ENCODE measurements at regions not wholly inside any gene's neighbourhood (a gene's known extent, or its start where the extent isn't known, plus 50 kb on each side); places are given as distances from the start of the nearest gene placed in this dataset.

DNA sequence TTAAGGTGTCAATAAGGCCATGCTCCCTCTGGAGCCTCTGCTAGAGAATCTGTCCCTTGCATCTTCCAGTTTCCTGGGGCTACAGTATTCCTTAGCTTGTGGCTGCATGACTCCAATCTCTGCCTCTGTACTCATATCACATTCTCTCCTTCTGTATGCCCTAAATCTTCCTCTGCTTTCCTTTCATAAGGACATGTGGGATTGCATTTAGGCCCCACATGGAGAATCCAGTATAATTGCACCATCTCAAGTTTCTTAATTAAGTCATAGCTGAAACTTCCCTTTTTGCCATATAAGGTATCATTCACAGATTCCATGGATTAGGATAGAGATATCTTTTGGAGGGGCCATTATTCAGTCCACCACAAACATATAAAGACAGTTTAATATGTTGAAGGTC, 409.8 kb upstream of the TMCO5A start:
- TF ChIP-seq, protein P1, sequence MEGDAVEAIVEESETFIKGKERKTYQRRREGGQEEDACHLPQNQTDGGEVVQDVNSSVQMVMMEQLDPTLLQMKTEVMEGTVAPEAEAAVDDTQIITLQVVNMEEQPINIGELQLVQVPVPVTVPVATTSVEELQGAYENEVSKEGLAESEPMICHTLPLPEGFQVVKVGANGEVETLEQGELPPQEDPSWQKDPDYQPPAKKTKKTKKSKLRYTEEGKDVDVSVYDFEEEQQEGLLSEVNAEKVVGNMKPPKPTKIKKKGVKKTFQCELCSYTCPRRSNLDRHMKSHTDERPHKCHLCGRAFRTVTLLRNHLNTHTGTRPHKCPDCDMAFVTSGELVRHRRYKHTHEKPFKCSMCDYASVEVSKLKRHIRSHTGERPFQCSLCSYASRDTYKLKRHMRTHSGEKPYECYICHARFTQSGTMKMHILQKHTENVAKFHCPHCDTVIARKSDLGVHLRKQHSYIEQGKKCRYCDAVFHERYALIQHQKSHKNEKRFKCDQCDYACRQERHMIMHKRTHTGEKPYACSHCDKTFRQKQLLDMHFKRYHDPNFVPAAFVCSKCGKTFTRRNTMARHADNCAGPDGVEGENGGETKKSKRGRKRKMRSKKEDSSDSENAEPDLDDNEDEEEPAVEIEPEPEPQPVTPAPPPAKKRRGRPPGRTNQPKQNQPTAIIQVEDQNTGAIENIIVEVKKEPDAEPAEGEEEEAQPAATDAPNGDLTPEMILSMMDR (IDR thresholded peaks at IDR 0.05; ENCODE audit: borderline replicate concordance, extremely low read depth, low read length, poor library complexity, severe bottlenecking) = no peak
- no peak for TF ChIP-seq EZH2 (IDR thresholded peaks at IDR 0.05; ENCODE audit: borderline replicate concordance, low read depth, low read length, severe bottlenecking)
